A673 (cell line): ENCODE measurements at regions not wholly inside any gene's neighbourhood (a gene's known extent, or its start where the extent isn't known, plus 50 kb on each side); places are given as distances from the start of the nearest gene placed in this dataset.
"Not testable (repeated sequence)": the region's sequence is repeated elsewhere in the genome, so short reads cannot be mapped to it uniquely, and the experiment has no call there.

Source experiments
- BruUV-seq: library from RNA; stranded (reverse); fragments of 400-500 nt; replicated peaks from 2 replicates; lab custom pipeline; 2021; lab: Mats Ljungman, UMichigan
- CTCF ChIA-PET: fragments of 300-600 bp; sonication (Branson Sonifier 250); formaldehyde crosslinking; loops from one replicate; lab custom pipeline; 2022; ENCODE audit warnings: antibody characterized with exemption; lab: Charles Lee
- POLR2A ChIA-PET: fragments of 300-600 bp; sonication (Branson Sonifier 250); formaldehyde crosslinking; loops from one replicate; lab custom pipeline; 2022; ENCODE audit warnings: antibody characterized with exemption; ENCODE audit not compliant: low non-redundant PET; lab: Charles Lee
- DNase-seq: peaks from one replicate; pipeline ENCODE4 v3.0.0-alpha.2; 2015; ENCODE audit warnings: low spot score
- H3K27ac ChIP-seq: fragments of 200-600 bp; sonication (generic); 2 replicates; pipeline ENCODE4 v1.5.1; 2016; ENCODE audit warnings: mixed run types, low read depth, mild to moderate bottlenecking, mixed read lengths, antibody characterized with exemption, low read length; ENCODE audit not compliant: poor library complexity, severe bottlenecking
- H3K27me3 ChIP-seq: fragments of 200-600 bp; sonication (generic); replicated peaks from 2 replicates; pipeline ENCODE4 v1.6.1; 2017; ENCODE audit warnings: mixed run types, low read depth, mild to moderate bottlenecking, mixed read lengths, antibody characterized with exemption, low read length; ENCODE audit not compliant: insufficient read depth, poor library complexity
- H3K36me3 ChIP-seq: fragments of 200-600 bp; sonication (generic); 2 replicates; pipeline ENCODE4 v1.6.1; 2016; ENCODE audit warnings: mixed run types, mild to moderate bottlenecking, mixed read lengths, antibody characterized with exemption, low read length; ENCODE audit not compliant: insufficient read depth, poor library complexity, severe bottlenecking
- H3K4me1 ChIP-seq: fragments of 200-600 bp; sonication (generic); 2 replicates; pipeline ENCODE4 v1.6.1; 2017; ENCODE audit warnings: mixed run types, mild to moderate bottlenecking, mixed read lengths, antibody characterized with exemption, low read length; ENCODE audit not compliant: insufficient read depth, poor library complexity, severe bottlenecking
- H3K4me3 ChIP-seq: fragments of 200-600 bp; sonication (generic); 2 replicates; pipeline ENCODE4 v1.5.1; 2016; ENCODE audit warnings: low read depth, mixed run types, mild to moderate bottlenecking, mixed read lengths, low read length; ENCODE audit not compliant: poor library complexity, severe bottlenecking
- H3K9me3 ChIP-seq: fragments of 200-600 bp; sonication (generic); 2 replicates; pipeline ENCODE4 v1.6.1; 2016; ENCODE audit warnings: mixed run types, low read depth, mild to moderate bottlenecking, mixed read lengths, antibody characterized with exemption, low read length; ENCODE audit not compliant: poor library complexity, severe bottlenecking
- EZH2 ChIP-seq: fragments of 200-600 bp; sonication (generic); IDR thresholded peaks from 2 replicates; pipeline ENCODE4 v1.6.1; 2017; ENCODE audit warnings: borderline replicate concordance, low read depth, mild to moderate bottlenecking, mixed read lengths, antibody characterized with exemption, low read length; ENCODE audit not compliant: poor library complexity, severe bottlenecking
- intact Hi-C: fragments of 100-400 bp; cut with micrococcal nuclease; formaldehyde crosslinking; loops from one replicate; pipeline ENCODE4 v1.10.0; 2022; ENCODE audit not compliant: unreplicated experiment
- TF ChIP-seq, protein P1 (sequence below): fragments of 300-800, 200-600 bp; sonication (generic); conservative IDR thresholded peaks from 2 replicates; pipeline ENCODE4 v1.5.1; 2017; ENCODE audit warnings: low read depth, mild to moderate bottlenecking, antibody characterized with exemption, low read length, moderate library complexity, mixed read lengths

DNA sequence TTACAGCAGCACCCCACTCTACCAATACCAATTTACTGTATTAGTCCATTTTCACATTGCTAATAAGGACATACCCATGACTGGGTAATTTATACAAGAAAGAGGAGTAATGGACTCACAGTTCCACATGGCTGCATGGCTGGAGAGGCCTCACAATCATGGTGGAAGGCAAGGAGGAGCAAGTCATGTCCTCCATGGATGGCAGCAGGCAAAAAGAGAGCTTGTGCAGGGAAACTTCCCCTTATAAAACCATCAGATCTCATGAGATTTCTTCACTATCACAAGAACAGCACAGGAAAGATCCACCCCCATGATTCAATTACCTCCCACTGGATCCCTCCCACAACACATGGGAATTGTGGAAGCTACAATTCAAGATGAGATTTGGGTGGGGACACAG is 1281.3 kb upstream of the TMEM132C start:
- DNase-seq, POLR2A ChIA-PET, H3K36me3 ChIP-seq, H3K27me3 ChIP-seq, CTCF ChIA-PET, H3K4me1 ChIP-seq, H3K27ac ChIP-seq, BruUV-seq, intact Hi-C loops, H3K4me3 ChIP-seq, H3K9me3 ChIP-seq: not testable (repeated sequence)

DNA sequence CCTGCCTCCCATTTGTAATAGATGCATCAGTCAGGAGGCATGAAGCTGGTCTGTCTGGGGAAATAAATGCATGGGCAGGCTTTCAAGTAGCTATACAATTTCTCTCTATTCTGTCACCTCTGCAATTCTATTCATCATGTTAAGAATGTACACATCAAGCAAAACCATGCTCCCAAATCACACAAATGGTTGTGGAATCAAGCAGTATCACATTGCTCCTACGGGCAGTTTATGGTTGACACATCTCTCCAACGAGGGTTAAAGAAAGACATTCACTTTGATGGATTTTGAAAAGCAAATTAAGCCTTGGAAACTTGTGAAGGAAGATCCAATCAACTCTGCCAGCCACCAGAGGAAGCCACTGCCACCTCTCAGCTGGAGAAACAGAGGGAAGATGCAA is 1277.4 kb upstream of the TMEM132C start:
- Histone ChIP-seq H3K9me3 (peaks cover 6% of the 10 kb centered on the region), H3K36me3 (no peaks in the 10 kb centered on the region), H3K4me3 (no peak overlapping the region), H3K27ac (no peak overlapping the region), H3K27me3 (no peaks in the 10 kb centered on the region), H3K4me1 (no peaks in the 10 kb centered on the region)
- CTCF ChIA-PET = no interaction called here
- intact Hi-C loops = no loop called here
- BruUV-seq = no TSS peak
- POLR2A ChIA-PET = no interaction called here
- DNase-seq = no peak
- no peak for TF ChIP-seq EZH2
- TF ChIP-seq, protein P1, sequence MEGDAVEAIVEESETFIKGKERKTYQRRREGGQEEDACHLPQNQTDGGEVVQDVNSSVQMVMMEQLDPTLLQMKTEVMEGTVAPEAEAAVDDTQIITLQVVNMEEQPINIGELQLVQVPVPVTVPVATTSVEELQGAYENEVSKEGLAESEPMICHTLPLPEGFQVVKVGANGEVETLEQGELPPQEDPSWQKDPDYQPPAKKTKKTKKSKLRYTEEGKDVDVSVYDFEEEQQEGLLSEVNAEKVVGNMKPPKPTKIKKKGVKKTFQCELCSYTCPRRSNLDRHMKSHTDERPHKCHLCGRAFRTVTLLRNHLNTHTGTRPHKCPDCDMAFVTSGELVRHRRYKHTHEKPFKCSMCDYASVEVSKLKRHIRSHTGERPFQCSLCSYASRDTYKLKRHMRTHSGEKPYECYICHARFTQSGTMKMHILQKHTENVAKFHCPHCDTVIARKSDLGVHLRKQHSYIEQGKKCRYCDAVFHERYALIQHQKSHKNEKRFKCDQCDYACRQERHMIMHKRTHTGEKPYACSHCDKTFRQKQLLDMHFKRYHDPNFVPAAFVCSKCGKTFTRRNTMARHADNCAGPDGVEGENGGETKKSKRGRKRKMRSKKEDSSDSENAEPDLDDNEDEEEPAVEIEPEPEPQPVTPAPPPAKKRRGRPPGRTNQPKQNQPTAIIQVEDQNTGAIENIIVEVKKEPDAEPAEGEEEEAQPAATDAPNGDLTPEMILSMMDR = no peak

DNA sequence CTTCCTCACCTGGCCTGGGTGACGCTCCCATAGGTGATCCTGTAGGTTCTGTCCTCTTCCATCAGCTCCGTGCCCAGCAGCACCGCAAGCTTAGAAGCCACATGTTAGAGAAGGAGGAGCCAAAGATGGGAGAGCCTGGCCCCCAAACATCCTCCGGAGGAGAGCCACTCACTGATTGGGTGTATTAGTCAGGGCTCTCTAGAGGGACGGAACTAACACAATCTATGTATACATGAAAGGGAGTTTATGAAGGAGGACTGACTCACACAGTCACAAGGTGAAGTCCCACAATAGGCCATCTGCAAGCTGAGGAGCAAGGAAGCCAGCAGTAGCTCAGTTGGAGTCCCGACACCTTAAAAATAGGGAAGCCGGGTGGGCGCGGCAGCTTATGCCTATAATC is 1273.1 kb upstream of the TMEM132C start:
- no peaks in the 10 kb centered on the region for H3K9me3 ChIP-seq
- BruUV-seq = no TSS peak
- no peak overlapping the region for H3K27ac ChIP-seq
- H3K27me3 ChIP-seq = no peaks in the 10 kb centered on the region
- H3K4me3 ChIP-seq = no peak overlapping the region
- intact Hi-C loops = no loop called here
- TF ChIP-seq EZH2 = no peak
- TF ChIP-seq, protein P1 = no peak
- ChIA-PET POLR2A (no interaction called here), CTCF (no interaction called here)
- no peaks in the 10 kb centered on the region for H3K36me3 ChIP-seq
- DNase-seq = no peak
- no peaks in the 10 kb centered on the region for H3K4me1 ChIP-seq

DNA sequence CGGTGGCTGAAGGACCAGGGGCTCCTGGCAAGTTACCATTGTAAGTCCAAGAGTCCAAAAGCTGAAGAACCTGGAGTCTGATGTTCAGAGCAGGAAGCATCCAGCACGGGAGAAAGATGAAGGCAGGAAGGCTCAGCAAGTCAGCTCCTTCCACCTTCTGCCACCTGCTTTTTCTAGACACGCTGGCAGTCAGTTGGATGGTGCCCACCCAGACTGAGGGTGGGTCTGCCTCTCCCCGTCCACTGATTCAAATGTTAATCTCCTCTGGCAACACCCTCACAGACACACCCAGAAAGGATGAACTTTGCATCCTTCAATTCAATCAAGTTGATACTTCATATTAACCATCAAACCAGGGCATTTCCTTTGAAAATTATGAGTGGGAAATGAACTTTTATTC is 1272.4 kb upstream of the TMEM132C start:
- DNase-seq = no peak
- BruUV-seq = no TSS peak
- Histone ChIP-seq H3K27me3 (no peaks in the 10 kb centered on the region), H3K27ac (no peak overlapping the region), H3K9me3 (no peaks in the 10 kb centered on the region), H3K4me3 (no peak overlapping the region), H3K36me3 (no peaks in the 10 kb centered on the region), H3K4me1 (no peaks in the 10 kb centered on the region)
- CTCF ChIA-PET = no interaction called here
- POLR2A ChIA-PET = no interaction called here
- intact Hi-C loops = no loop called here
- TF ChIP-seq, protein P1 = no peak
- TF ChIP-seq EZH2 = no peak
